GM12892 (cell line): ENCODE measurements at regions not wholly inside any gene's neighbourhood (a gene's known extent, or its start where the extent isn't known, plus 50 kb on each side); places are given as distances from the start of the nearest gene placed in this dataset.
"Not testable (repeated sequence)": the region's sequence is repeated elsewhere in the genome, so short reads cannot be mapped to it uniquely, and the experiment has no call there.

ENCODE experiments used
- DNase-seq: peaks from one replicate; pipeline ENCODE4 v3.0.0; 2011; ENCODE audit not compliant: insufficient read length
- FAIRE-seq: peaks from 2 replicates; lab custom pipeline; 2011; peaks lifted over from hg19 to GRCh38; lab: Jason Lieb, UNC
- POLR2A ChIP-seq: IDR thresholded peaks from 2 replicates; pipeline ENCODE4 v1.6.1; 2011; ENCODE audit warnings: low read depth, low read length, control low read depth
- POLR2AphosphoS5 ChIP-seq: IDR thresholded peaks from 2 replicates; pipeline ENCODE4 v1.6.1; 2011; ENCODE audit warnings: low read depth, low read length, control low read depth
- TAF1 ChIP-seq: IDR thresholded peaks from 2 replicates; pipeline ENCODE4 v1.6.1; 2011; ENCODE audit warnings: low read depth, mild to moderate bottlenecking, control low read depth, low read length, borderline replicate concordance

DNA sequence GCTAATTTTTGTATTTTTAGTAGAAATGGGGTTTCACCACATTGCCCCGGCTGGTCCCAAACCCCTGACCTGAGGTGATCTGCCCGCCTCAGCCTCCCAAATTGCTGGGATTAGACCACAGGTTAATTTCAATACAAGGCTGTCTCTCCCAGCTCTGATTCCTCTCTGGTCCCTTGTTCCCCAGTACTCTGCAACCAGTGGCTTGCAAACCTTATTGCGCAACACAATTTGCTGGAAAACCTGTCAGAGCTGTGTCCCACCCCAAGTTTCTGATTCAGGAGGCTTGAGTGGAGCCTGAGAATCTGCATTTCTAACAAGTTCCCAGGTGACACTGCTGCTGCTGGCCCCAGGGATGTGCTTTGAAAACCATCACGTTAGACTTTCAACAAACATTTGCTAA is 96.2 kb upstream of the SRSF6 start:
- no peak for DNase-seq
- FAIRE-seq, result no peak
- TF ChIP-seq POLR2AphosphoS5, result no peak
- no peak for TF ChIP-seq POLR2A
- no peak for TF ChIP-seq TAF1

DNA sequence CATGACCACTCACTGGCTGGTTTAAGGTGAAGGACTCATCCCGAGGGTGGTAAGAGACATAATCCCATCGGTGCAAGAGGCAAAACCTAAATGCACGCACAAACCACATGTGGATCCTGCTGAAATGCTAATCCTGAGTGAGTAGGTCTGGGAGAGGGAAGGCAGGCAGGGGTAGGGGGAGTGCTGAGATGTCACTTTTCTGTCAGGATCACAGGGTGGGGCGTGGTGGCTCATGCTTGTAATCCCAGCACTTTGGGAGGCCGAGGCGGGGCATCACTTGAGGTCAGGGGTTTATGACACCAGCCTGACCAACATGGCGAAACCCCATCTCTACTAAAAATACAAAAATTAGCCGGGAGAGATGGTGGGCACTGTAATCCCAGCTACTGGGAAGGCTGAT is 97.7 kb upstream of the SRSF6 start:
- FAIRE-seq, result no peak
- no peak for DNase-seq

DNA sequence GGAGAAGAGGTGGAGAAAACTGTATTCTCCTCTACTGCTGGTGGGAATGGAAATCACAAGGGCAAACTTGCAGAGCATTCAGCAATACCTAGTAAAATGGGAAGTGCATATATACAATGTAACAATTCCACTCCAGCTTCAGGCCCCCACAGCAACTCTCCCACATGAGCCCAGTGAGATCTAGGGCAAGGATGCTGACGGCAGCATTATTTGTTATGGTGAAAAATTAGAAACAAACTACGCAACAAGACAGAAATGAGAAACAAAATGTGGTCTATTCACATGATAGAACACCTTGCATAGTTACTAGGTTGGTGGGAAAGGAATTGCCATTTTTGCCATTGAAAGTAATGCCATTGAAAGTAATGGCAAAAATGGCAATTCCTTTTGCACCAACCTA is 98.9 kb upstream of the SRSF6 start:
- DNase-seq (no peak), FAIRE-seq (no peak)
- TF ChIP-seq TAF1 (no peak), POLR2AphosphoS5 (no peak)

More for the DNA sequence above, 97.7 kb upstream of the SRSF6 start:
- TF ChIP-seq TAF1 (no peak), POLR2AphosphoS5 (no peak), POLR2A (no peak)

DNA sequence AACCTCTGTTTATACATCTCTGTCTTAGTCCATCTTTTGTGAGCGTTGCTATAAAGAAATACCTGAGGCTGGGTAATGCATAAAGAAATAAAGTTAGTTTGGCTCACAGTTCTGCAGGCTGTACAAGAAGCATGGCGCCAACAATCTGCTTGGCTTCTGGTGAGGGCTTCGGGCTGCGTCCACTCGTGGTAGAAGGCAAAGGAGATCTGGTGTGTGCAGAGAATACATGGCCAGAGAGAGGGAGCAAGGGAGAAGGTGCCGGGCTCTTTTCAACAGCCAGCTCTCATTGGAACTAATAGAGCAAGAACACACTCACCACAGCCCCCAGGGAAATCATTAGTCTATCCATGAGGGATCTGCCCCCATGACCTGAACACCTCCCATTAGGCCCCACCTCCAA is 100.3 kb upstream of the SRSF6 start:
- no peak for DNase-seq
- FAIRE-seq, result no peak
- TF ChIP-seq TAF1, result no peak
- no peak for TF ChIP-seq POLR2A
- TF ChIP-seq POLR2AphosphoS5, result no peak

DNA sequence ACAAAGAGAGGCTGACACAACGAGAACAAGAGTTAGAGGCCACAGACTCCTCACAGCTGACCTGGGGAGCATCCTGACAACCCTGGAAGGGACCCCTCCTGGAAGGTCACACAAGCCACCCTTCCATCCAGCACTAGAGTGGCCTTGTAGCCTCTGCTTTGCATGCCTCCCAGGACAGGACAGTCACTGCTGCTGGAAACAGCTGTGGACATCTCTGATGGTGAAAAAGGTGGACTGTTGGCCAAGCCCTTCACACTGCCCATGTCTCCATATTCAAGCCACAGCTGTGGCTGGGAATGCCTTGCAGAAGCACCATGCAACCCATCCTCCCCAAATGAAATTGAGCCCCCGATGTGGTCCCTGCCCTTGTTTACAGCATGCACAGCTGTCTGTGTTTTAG is 102.1 kb upstream of the SRSF6 start:
- TF ChIP-seq TAF1 (no peak), POLR2AphosphoS5 (no peak), POLR2A (no peak)

DNA sequence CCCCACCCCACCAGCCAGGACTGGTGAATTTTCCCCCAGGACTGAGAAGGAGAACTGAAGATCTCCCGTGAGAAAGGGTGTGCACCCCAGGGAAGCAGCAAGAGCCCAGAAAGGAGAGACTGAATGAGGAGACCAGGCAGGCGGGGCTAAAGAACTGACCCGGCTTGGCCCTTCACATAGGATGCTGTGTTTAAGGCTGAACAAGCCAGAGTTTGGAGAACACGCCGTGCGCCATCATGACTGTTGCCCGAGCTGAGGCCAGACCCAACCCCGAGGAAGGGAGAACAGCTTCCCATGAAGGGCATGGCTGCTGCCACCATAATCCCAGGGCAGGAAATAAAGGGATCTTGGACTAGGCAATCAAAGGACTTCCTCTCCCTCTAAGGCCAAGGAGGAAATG is 104.7 kb upstream of the SRSF6 start:
- TF ChIP-seq TAF1, result no peak
- no peak for TF ChIP-seq POLR2A
- no peak for TF ChIP-seq POLR2AphosphoS5
- no peak for DNase-seq
- no peak for FAIRE-seq

More for the DNA sequence above, 102.1 kb upstream of the SRSF6 start:
- FAIRE-seq (no peak), DNase-seq (no peak)

DNA sequence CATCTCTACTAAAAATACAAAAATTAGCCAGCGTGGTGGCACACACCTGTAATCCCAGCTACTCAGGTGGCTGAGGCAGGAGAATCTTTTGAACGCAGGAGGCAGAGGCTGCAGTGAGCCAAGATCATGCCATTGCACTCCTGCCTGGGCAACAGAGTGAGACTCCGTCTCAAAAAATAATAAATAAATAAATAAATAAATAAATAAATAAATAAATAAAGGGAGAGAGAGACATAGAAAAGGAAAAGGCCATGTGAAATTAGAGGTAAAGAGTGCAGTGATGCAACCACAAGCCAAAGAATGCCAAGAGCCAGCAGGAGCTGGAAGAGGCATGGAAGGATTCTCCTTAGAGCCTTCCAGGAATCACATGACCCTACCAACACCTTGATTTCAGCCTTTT is 107.0 kb upstream of the SRSF6 start:
- FAIRE-seq, DNase-seq: not testable (repeated sequence)

DNA sequence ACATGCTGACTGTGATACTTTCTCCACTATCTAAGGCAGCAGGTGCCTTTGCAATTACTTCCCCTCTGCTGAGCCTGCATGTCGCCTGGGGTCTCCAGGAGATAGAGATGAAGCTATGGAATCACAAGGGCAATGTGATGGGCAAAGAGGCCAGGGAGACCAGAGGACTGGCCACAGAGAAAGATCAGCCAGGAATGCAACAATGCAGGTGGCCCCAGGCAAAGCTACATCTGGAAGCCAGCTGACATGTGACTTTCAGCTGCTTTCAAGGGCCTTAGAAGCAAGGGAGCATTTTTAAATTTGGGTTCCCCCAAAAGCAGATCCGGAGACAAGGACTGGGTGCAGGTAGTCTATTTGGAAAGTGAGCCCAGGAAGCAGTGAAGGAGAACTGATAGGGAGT is 107.9 kb upstream of the SRSF6 start:
- TF ChIP-seq POLR2A (no peak), TAF1 (no peak), POLR2AphosphoS5 (no peak)
- FAIRE-seq (no peak), DNase-seq (no peak)

DNA sequence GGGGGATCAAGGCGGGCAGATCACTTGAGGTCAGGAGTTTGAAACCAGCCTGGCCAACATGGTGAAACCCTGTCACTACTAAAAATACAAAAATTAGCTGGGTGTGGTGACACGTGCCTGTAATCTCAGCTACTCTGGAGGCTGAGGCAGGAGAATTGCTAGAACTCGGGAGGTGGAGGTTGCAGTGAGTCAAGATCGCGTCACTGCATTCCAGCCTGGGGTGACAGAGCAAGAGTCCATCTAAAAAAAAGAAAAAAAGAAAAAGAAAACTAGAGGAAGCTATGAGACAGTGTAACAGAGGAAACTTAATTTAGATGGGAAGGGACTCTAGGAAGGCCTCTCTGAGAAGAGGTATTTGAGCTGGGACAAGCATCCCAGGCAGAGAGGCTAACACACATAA is 109.9 kb upstream of the SRSF6 start:
- FAIRE-seq, result not testable (repeated sequence)

DNA sequence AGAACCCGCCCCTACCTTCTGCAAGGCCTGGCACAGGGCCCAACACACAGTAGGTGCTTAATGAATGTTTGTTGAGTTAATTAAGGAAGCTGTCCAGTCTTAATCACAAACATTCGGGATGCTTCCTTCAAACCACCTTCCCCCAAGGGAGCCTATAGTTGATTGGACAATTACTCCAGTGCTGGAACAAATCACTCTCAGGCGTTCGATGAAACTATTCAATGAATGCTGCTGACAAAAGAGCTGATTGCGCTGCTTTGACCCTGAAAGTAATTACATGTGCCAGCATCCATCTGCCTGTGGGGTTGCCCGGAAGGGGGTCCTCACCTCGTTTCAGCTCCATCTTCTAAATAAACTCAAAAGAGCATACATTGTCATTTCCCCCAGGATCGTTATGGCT is 112.0 kb upstream of the SRSF6 start:
- DNase-seq, result no peak
- no peak for FAIRE-seq
- TF ChIP-seq TAF1 (no peak), POLR2AphosphoS5 (no peak), POLR2A (no peak)

More for the DNA sequence above, 109.9 kb upstream of the SRSF6 start:
- not testable (repeated sequence) for DNase-seq

DNA sequence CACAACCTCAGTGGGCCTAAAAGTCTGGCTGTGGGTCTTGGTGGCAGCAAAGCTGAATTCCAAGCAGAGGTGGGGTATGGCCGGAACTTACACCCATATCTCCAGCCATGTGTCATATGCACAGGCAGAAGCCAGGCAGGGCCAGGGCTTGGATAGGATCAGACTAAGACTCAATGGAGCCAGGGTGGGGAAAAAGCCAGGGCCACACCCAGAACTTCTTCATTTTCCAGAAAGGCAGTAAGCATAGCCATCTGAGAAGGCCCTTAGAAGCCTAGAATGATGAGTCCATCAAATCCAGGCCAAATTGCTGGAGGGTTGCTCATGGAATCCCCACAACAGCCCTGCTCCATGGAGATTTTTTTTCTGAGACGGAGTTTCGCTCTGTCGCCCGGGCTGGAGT is 116.2 kb upstream of the SRSF6 start:
- FAIRE-seq (no peak), DNase-seq (no peak)
- no peak for TF ChIP-seq POLR2AphosphoS5

DNA sequence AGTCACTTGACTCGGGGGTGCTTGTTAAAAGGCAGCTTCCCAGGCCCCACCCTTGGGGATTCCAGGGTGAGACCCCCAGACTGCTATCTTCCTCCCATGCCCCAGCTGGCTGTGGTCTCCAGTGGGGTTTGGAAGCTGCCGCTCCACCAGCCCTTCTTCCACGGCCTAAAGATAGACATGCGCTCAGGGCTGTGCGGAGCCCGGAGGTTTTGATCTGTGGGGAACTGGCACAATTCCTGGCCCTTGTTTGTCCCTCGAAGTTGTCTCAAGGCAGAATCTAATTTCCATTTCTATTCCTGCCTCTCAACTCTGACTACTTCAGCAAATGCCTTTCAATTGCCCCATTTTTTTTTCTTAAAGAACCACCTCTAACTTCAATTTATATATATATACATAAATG is 120.7 kb upstream of the SRSF6 start:
- DNase-seq (no peak), FAIRE-seq (no peak)
- no peak for TF ChIP-seq POLR2A
- TF ChIP-seq POLR2AphosphoS5, result no peak
- no peak for TF ChIP-seq TAF1

DNA sequence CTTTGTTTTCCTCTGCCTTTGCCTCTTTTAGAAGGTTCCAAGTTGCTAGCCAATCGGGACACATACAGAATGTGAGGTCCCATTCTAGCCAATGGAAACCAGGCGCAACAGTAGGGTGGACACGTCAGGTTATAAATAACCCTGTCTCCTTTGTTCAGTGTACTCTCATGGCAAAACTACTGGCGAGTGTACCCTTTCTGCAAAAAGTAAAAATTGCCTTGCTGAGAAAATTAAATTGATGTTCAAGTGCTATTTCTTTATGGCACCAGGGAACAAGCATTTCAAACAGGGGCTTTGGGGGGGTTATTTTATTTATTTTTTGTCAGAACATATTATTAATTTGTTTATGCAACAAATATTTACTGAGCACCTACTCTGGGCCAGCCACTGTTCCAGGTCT is 123.6 kb upstream of the SRSF6 start:
- no peak for TF ChIP-seq TAF1
- TF ChIP-seq POLR2A, result no peak
- no peak for TF ChIP-seq POLR2AphosphoS5
- FAIRE-seq (no peak), DNase-seq (no peak)
